GM03348 (cell line): ENCODE measurements at regions not wholly inside any gene's neighbourhood (a gene's known extent, or its start where the extent isn't known, plus 50 kb on each side); places are given as distances from the start of the nearest gene placed in this dataset.

Experiments
- DNase-seq: peaks from one replicate; pipeline ENCODE4 v3.0.0; 2012; ENCODE audit warnings: low spot score

DNA sequence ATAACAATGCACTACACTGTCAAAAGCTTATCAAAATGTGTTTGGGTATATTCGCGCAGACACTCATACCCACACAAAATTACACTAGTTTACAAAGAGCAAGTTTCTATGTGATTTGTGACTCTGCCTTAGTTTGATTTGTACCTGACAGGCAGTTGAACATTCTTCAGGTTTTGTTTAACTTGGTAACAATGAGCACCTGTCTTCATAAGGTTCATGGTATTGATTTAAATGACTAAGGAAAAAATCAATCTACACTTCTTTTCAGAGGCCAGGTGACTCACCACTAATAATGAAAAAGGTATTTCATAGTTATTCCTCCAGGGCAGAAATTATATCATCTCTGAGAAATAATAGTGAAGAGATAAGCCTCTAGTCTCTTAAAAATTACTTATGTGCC is 1114.6 kb upstream of the AGA start:
- no peak for DNase-seq

DNA sequence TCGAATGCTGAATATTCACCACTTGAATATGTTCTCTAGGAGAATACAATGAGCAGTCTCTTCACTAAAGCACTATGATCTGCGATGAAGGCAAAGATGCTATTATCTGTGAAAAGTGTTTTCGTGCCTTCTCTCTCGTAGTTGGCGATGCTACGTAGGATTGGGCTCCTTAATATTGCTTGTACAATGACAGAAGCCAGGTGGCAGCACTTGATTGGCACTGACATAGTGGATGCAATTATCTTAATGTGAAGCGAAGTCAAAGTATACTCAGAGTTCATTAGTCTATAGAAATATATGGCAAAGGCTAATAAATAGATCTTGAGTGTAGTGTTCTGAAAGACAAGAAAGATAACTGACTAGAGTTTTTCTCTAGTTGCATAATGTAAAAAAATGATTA is 1135.7 kb upstream of the AGA start:
- no peak for DNase-seq

DNA sequence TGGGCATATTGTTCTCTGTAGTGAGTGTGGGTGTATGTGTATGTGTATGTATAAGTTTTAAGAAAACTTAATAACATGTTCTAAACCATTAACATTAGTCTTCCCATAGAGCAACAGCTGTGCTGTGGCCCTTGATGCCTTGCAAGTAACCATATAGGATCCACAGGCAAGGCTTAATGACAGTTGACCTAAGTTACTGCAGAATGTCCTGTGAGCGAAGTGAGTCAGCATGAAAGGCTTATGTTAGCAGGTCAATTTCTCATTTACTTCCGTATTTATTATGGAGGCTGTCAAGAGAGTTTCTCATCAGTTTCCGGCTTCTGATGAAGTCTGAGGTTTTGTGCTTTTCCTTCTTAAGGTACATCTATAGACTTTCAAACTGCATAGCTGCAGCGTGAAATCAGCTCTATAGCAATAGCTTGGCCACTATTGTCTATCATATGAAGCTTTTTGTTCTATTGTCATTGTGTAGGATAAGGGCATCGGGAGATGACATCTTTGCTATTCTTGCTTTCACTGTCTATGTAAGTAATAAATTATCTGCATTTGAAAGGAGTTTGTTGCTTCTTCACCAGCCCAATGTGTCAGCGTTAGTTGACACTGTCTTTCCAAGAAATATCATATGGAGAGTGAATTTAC is 1153.4 kb upstream of the AGA start:
- DNase-seq: no peak

DNA sequence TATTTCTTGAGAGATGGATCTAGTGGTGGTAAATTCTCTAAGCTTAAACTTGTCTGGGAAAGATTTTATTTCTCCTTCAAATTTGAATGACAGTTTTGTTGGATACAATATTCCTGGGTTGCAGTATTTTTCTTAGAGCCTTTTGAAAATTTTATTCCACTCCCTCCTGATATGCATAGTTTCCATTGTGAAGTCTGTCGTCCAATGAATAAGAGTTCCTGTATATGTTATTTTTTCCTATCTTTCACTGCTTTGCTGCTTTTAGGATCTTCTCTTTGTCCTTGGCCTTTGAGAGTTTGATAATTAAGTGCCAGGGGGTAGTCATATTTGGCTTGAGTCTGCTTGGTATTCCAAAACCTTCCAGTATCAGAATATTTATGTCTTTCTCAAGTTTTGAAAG is 1156.4 kb upstream of the AGA start:
- no peak for DNase-seq

DNA sequence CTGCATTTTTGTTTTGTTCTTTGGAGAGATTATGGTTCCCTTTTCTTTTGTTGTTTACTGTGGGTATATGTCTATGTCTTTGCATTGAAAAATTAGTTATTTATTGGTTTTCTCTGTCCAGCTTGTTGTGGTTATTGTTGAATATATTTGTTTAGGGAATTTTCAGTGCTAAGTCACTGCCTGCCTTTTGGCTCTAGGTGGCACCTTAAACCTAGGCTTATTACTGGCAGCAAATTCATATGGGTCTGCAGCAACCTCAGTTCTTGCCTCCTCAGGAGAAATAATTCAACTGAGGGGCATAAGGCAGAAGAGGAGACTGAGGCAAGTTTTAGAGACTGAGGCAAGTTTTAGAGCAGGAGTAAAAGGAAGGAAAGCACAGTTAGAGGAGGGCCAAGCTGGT is 1157.3 kb upstream of the AGA start:
- no peak for DNase-seq

DNA sequence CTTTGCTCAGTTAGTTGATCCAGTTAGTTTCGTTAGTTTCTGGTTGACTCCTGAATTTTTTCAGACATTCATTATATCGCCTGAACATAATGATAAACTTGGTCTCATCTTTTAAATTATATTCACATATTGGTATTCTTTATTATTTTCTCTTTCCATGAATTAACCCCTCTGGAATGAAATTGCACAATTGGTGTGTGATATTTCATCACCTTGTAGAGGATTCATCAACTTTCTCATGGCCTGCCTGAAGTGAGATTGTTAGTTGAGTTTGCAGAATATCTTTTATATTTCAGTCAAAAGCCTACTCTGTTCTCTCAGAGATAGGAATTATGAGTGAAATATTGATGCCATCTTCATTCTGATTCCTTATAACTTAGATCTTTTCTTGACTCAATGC is 1160.6 kb upstream of the AGA start:
- DNase-seq: no peak

DNA sequence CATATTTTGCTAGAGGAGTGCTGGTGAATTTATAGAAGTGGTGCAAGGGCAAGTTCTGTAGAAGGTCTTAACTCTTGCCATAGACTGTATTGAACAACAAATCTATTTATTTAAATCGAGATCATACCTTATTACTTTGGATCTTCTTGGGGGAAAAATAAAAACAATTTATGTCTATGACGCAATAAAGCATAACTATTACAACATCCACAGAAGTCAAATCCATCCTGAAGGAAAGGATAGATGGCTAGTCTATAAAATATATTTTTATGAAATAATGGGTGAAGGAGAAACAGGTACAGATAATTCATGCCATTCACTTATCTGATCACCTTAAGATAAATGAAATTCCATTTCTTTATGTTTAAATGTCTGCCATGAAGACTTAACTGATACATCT is 1168.8 kb upstream of the AGA start:
- DNase-seq: no peak

DNA sequence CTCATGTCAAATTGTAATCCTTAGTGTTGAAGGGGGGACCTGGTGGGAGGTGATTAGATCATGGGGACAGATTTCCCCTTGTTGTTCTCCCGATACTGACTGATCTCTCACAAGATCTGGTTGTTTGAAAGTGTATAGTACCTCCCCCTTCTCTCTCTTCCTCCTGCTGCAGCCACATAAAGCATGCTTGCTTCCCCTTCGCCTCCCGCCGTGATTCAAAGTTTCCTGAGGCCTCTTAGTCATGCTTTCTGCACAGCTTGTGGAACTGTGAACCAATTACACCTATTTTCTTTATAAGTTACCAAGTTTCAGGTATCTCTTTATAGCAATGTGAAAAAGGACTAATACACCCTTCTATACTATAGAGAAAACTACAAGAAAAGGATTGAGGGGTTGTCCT is 1170.5 kb upstream of the AGA start:
- no peak for DNase-seq

DNA sequence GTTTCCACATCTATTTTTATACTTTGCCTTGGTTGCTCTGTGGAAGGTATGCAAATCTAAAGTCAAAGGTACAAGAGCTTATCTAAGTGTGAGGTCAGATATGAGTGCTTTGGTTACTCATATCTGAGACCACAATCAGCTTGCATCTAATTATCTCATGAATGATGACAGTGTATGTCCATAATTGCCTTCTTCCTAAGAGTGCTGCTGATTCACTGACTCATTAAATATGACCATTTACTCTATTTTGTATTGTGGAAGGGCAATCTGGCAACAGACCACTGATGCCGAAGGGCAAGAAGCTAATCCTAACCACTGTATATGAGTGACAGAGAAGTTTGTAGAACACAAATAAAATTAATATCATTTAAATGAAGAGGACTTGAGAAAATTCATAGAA is 1190.2 kb upstream of the AGA start:
- DNase-seq: no peak

DNA sequence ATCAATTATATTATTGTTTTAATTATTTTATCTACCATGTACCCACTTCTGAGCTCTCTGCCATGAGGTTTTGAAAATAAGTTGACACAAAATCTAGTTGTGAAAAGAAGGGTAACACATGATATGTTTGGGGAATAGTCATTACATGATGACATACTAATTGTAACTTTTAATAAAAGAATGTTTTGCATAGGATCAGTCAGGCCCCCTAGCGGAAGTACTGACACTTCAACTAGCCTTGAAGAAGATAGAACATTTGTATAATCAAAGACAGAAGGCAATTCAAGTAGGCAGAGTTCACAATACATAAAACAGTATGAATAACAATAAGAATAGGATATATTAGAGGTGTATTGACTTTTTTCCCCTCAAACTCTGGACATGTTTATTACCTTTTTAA is 1191.0 kb upstream of the AGA start:
- DNase-seq: no peak

DNA sequence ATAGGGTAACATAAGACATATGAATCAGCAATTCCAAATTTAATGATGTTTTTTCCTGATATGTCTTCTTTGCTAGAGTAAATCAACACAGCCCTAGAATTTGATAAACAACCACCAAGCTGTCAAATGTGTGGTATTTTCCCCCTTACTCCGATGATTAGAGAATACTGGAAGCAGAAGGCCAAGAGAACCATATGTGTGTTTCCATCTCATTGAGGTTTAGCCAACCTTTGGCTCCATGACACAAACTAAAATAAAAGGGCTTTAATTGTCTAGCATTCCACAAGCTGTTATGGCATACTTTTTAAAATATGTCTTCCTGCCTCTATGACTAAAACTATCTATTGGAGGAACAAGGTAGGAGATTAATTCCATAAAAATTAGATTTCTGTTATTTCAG is 1222.4 kb upstream of the AGA start:
- DNase-seq: no peak

DNA sequence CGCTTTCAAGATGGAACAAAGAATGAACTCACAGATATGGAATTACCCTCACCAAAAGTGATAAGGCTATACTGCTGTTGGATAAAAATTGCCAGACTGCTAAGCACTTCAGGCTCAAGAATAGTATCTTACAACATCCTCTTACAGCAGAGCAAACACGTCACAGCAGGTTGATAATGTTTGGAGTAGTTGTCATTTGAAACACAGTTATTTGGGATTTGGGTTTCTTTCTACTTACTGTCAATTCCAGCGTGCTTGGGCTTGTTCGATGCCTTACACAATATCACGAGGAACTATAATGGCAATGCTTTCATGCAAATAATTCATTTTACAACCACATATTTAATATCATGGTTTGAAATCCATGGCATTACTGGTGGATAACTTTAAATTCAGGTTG is 1223.7 kb upstream of the AGA start:
- DNase-seq: no peak

DNA sequence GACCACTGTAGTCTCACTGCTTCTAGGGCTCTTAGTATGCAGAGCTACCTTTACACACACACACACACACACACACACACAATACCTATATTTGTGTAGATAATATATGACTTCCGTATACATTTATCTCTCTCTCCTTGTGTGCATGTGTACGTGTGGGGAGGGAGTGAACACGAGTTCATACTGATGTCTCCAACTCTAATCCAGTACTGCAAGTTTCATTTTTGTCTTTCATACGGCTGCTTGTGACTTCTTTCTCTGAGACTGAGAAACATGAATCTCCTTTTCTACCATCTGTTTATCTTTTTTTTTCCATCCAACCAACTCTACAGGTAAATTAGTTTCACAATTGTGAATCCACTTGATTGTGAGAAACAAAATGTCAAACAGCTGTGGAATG is 1229.5 kb upstream of the AGA start:
- no peak for DNase-seq

DNA sequence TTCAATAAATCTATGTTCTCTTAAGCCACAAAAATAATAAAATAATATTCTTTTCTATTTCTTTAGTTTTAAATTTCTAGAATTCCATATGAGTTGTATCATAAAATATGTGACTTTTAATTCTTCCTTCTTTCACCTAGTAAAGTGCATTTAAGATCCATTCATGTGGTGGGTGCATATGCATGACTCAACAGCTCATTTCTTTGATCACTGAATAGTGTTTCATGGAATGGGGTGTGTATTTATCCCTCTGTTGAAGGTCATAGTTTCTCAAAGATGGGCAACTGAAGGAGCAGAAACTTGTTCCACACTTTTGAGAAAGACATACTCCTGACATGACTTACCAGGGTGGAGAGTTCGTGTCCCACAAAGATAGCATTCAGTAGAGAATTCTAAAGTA is 1230.3 kb upstream of the AGA start:
- no peak for DNase-seq

DNA sequence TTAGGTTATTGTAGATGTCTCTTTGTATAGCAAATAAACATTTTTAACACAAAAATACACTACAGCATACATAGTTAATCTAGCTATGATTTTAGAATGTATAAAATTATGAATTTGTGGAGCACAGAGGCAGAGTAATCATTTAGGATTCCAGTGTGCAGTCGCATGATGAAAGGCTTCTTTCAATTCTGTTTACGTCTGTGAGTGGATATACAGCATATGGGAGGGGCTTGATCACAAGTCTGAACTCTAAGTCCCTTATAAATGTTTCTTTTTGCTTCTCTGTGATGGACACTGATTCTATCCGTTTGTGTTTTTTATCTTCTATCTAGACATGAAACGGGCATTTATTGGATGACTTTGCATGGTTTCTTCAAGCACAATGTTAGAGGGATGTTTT is 1239.6 kb upstream of the AGA start:
- no peak for DNase-seq

DNA sequence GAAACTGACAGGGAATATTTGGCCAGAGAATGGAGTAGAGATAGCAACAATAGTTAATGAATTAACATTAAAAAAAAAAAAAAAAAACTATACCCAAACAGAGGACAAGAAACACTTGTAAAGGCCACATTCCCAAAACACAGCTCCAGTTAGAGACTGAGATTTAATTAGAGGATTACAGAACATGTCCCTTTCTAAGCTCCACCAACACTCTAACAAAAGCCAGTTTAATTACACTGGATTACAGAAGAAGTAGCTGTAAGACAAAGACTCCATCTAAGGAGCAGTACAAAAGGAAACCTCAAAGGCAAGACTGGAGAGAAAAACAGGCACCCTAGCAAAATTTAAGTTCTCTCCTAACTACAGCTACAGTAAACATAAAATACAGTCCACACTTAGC is 1247.7 kb upstream of the AGA start:
- no peak for DNase-seq

DNA sequence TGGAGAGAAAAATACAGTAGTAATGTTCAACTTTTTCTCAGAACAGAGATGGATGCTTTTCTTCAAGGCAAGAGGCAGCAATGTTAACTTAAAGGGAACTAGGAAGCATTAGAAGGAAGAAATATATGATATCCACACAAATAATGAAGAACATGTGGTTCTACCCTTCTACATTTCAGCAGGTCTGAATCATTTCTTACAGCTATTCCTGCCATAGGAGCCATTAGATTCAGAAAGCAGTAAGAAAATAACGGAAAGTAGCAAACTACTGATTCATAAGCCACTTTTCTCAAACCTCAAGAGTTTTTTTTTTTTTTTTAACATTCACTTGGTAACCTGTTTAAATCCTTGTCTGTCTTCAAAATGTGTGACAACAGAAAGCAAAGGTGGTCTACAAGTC is 1251.6 kb upstream of the AGA start:
- no peak for DNase-seq

DNA sequence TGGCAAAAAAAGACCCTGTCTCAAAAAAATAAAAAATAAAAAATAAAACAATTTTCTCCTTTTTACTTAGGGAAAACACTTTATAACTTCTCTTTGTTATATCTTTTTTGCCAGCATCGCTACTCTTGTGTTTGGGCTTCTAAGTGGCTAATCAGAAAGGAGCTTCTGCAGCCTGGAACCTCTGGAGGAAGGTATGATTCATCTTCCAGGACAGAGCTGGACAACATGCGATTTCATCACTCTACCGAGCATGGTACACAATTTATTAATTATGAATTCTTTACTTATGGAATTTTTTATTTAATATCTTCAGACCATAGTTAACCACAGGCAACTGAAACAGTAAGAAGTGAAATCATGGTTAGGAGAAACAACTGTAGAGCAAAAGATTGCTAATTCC is 1254.3 kb upstream of the AGA start:
- DNase-seq: no peak

DNA sequence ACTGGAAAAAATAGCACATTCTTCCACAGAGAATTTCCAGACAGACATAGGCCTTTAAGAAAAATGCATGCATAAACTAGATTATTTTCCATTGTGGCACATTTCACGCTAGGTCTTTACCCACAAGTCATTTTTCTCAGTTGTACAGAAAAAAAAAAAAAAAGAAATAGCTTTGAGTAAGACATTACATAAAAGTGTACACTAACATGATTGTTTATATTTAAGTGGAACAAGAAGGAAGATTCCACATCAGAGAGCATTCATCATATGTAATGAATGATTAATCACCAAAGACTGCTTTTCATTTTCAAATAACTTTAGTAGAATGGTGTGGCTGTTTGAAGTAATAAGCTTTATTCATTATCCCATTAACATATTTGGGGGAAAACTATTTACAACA is 1270.2 kb upstream of the AGA start:
- no peak for DNase-seq

DNA sequence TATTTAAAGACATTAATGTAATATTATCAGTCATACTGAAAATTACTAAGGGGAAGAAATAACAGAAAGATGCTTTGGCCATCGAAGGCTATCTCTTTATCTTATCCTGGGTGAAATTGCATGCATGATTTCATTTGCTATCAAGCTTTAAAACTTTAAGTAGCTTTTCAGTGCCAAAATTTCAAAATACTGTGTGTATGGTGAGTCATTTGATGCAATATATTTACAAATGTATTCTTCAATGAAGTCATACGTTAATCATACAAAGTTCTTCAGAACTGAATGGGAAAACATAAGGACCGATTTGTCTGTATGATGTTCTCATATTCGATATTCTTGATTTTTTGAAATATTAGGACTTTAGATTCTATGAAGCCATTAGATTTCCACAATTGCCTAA is 1295.8 kb upstream of the AGA start:
- DNase-seq: no peak

DNA sequence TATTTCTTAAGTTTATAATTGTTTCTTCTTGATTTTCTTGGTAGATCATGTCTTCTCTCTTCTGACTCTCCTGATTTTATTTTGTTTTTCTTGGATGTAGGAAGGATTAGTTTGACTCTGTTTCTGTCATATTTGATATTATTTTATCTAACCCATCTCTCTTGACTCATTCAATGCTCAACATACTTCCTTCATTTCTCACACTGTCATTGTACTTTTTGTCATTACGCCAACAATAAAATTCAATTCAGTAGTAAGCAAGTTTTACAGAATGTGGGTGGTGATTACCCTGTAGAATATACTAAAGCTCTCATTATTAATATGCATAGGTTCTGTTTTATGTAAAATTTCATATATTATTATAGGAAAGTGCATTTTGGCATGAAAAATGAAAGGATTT is 1303.0 kb upstream of the AGA start:
- no peak for DNase-seq

DNA sequence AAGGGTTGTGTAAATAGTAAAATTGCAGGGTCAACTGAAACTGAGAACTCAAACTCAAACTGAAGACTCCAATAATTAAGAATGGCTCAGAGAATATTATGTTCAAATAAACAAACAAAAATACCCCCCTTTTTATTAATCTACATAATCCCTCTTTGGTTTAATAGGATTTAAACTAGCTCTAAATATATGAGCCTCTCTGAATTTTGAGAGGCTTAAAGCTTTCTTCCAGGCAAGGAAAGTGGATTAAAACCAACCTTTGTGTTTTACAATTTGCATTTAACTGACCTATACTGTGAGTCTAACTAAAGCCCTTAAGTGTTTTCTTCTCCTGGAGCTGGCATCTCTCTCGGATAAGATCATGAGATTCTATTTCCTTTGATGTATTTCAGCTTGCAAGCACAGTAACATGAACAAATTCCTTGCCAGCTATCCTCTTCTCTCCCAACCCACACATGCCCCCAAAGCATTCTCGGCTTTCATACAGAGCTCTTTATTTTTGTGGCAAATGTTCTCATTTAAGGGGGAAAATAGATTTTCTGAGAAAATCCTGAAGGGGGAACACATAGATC is 1310.8 kb upstream of the AGA start:
- no peak for DNase-seq

DNA sequence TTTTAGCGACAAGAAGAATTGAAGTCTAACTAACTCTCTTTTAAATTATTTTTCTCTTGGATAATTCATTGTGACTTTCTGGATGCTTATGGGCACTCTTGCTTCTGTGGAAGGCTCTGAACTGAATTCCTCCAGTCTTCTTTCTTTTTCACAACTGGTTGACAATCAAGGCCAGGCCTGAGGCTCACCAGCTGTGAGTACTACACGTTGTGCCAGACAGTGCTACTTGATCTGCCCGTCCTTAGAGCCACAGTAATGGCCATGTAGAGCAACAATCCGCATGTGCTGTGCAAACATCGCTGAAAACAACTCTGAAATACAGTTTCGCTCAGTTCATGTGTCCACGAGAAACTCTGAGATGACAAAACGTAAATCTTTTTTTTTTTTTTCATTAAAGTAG is 1336.3 kb upstream of the AGA start:
- no peak for DNase-seq

DNA sequence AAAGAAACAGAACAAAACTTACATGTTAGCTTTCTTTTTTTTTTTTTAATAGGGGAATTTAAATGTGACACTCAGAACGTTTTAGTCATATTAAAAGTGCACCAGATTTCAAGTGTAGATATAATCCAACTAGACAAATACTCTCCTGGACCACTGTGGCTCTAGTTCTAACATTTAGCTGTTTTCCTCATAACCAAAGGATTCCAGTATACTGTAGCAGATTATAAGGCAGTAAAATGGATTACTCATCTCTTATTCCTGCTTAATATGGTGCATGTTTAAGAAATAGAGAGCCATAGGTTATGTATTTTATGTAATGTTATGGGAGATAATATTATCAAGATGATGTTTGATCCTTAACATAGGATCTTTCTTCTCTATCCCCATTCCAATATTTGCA is 1339.5 kb upstream of the AGA start:
- no peak for DNase-seq

DNA sequence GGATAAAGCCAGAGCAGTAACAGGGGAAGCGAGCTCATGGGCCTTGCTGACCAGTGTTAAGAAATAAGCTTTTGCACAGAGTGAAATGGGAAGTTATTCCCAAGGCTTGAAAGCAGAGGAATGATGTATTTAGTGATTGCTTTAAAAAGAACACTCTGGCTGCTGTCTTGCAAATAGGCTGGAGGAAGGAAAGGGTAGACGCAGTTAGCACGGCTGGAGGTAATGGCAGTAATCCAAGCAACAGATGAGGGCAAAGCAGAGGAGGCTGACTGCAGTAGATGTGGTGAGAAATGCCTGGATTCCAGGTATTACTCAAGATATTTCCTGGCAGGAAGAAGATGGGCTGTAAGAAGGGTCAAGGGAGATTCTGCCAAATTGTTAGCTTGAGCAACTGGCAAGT is 1342.3 kb upstream of the AGA start:
- no peak for DNase-seq
